ENCODE measurements at regions not wholly inside any gene's neighbourhood (a gene's known extent, or its start where the extent isn't known, plus 50 kb on each side); places are given as distances from the start of the nearest gene placed in this dataset.

DNA sequence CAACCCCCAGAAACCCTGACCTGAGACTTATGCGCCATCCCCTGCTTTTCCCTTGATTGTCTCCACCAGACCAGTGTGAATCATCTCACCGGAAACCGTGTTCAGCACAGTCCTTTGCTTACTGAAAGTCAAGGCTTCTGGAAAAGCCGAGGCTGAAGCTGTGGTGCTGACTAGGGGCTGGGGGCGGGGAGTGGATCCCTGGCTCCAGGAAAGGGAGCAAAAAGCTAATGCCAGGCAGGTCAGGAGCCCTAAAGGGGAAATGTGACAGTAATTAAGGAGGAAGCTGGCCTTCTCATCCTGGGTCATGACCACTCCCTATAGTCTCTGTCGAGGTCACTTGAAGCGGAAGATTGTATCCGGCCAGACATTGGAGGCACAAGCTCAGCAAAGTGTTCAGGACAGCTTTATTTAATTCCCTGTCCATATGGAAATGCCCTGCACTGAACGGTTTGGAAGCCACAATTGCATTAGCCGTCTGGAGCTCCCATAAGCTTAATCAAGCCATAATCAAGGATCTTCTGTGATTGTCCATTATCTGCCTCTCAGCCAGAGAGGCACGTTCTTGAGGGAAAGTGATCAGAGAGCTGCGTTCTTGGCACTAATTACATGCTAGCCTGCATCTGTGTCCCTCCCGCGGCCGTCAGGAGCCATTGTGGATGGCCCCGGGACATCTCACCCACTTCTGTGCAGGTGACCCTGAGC is 403.6 kb downstream of the RRAGC start:
- no peak for DNase-seq (ENCODE audit: low spot score)

DNA sequence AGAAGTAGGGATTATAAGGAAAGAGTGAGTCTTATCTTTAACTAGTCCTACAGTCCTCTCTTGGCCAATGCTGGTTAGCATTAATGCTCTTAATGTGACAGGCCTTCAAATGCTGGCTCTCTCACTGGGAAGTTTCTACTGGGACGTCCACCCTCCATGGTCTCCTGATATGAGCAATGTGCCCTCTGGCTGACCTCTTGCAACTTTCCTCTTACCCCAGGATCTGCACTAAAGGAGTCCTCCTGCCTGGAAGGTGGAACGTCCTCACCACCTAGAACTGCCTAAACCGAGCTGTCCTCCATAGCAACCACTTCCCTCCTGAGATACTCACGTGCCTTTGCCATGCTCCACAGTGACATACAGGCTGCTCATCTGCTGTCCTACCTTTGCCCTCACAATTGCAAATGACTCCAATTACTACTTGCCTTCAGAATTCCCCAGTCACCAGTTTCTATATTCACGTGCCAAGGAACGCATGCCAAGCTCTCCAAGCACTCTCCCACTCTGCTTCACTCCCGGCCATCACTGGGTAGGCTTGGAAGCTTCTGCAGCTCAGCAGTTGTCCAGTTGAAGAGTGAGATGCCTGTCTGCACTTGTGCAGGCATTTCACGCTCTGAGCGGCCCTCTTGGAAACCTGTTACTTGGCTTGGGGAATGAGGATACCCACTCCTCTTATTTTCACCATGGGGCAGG is 404.7 kb downstream of the RRAGC start:
- DNase-seq (ENCODE audit: low spot score) = no peak

DNA sequence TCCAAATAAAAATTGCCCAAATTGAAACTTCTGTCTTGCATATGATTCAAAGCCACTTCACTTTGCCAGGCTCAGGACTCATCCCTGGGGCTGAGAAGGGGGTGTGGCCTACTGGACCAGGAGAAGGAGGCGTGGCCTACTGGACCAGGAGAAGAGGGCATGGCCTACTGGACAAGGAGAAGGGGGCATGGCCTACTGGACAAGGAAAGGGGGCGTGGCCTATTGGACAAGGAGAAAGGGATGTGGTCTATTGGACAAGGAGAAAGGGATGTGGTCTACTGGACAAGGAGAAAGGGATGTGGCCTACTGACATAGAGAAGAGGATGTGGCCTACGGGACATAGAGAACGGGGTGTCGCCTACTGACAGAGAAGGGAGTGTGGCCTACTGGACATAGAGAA is 405.3 kb downstream of the RRAGC start:
- no peak for DNase-seq (ENCODE audit: low spot score)

DNA sequence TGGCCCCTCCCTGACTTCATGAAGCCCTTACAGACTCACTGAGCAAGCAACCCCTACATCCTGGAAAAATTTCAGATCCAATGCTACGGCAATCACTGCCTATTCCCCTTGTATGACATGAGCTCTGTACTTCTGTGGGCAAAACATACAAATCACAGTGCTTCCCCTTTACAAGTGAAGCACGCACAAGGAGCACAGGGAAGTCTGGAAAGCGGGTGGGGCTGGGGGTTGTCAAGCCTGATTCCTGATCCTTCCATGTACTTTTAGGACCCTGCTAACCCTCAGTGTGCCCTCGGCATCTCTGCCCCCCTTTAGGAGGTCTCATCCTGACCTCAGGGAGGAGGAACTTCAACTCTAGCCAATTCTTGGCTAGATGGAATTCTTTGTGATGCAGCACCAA is 405.7 kb upstream of the POU3F1 start:
- DNase-seq (ENCODE audit: low spot score) = no peak

DNA sequence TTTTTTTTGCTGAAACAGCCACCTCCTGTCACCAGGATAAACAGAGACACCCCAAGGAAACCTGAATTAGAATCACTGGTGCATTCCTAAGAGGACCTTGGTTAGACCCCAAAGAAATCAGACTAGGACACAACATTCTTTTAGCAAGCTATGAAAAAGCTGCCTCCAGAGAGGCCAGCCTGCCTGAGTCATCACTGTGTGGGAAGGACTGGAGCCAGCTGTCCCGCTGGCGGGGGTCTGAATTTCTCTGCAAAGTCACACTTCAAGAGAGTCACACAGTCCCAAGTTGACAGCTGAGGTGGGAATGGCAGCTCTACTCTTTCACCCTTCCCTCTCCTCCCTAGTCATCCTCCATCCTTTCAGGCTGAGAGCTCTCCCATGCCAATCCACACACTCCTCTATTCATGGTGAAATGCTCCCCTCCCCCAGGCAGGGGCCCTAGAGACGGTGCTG is 405.0 kb upstream of the POU3F1 start:
- no peak for DNase-seq (ENCODE audit: low spot score)

DNA sequence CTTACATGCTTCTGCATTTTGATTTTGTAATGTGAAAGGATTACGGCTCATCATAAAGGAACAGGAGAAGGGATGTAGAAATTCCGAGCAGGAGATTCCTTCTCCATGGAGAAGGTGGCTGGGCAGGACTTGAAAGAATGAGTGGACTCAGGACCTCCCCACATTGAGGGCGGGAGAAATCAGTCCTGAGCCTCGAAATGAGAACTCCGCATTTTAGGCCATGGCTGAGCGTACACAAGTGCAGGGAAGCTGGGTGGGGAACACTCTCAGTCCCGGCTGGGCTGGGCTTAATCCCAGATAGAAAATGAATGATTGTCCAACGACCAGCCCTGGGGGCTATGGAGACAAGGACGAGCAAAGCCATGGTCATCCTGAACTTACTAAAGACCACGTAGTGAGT is 402.3 kb upstream of the POU3F1 start:
- DNase-seq (ENCODE audit: low spot score) = no peak

DNA sequence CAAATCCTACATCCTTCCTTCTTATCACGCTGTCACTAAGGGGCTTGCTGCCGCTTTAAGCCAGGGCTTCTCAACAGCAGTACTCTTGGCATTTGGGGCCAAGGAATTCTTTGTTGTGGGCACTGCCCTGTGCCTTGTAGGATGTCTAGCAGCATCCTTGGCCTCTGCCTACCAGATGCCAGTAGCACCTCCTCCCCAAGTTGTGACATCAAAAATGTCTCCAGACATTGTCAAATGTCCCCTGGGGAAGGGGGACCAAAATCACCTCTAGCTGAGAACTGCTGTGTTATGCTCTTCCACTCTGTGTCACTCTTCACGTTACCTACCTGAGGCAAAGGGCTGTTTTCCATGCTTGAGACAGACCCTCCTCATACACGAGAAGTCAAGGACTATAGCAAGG is 400.3 kb upstream of the POU3F1 start:
- no peak for DNase-seq (ENCODE audit: low spot score)

DNA sequence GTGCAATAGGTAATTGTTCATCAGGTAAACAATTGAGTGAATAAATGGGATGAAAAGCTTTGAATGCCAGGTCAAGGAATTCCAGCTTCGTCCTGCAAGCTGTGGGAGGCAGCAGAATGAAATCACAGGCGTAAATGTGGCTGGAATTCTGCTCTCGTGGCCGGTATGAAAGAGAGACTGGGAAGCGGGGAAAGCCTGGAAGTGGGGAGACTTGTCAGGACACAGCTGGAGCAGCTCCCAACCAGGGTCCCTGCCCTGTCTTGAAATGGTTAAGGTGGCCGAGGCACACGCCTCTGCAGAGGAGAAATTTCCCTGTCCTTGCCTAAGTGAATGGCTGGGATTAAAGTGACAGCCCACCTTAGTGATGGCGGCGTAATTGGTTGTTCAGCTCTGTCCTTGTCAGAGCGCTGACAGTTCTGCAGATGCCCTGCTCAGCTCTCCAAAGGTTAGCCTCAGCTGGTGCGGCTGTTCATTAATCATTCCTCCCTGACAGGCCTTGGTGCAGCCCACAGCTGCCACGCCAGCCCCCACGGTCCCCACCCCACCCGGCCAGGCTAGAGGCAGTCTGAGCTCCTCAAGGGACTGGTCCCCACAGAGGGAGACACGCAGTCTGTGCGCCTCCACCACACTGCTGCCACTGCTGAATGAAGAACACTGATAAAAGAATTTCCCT is 398.3 kb upstream of the POU3F1 start:
- DNase-seq (ENCODE audit: low spot score) = no peak

DNA sequence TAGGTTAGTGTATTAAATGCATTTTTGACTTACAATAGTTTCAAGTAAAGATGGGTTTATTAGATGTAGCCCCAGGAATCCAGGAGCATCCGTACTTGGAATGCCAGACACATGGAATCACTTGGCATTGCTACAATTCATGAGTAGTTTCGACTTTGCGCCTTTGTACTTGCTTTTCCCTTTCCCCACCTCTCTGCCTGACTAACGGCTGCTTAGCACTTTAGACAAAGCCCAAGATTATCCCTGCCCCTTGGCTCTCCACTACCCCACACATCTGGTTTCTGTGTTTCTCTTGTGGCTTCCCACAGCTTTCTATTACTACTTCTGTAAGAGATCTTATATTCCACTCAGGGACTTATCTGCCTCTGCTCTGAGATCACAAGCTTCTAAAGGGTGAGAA is 397.7 kb upstream of the POU3F1 start:
- no peak for DNase-seq (ENCODE audit: low spot score)

DNA sequence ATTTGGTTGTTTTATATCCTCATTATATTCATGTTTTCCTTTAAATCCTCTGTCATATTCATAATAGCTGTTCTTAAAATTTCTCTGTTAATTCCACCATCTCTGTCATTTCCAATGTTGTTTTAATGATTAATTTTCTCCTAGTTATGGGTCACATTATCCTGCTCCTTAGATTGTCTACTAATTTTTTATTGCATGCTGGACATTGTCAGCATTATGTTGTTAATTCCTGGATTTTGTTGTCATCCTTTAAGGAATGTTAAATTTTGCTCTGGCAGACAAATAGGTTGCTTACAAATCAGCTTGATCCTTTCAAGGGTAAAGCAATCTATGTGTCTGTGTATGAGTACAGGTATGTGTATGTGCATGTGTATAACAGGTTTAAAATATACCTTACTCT is 393.8 kb upstream of the POU3F1 start:
- DNase-seq (ENCODE audit: low spot score) = no peak

DNA sequence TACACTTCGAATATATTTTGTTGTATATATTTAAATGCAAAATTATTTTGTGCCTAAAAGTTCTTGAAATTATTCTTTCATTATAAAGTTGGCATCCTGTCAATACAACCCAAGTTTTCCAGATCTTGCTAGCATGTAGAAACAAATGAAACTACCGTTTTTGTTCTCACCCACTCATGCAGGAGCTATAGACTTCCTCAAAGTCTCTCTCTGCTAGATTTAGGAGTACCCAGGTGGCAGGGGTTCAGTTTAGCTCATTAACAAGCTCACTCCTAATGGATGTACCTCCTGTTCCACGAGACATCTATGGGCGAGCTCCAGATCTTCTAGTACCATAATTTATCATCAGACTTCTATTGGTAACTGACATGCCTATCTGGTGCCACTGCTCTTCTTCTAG is 390.2 kb upstream of the POU3F1 start:
- no peak for DNase-seq (ENCODE audit: low spot score)

DNA sequence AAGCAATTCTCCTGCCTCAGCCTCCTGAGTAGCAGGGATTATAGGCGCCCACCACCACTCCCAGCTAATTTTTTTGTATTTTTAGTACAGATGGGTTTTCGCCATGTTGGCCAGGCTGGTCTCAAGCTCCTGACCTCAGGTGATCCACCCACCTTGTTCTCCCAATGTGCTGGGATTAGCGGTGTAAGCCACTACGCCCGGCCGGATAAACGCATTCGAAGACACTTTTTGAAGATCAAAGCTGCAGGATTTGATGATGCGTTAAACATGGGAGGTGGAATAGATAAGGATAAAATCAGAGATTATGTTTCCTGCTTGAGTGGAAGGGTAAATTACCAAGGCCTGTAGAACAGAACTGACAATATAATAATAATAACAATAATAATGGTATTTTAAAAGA is 389.4 kb upstream of the POU3F1 start:
- no peak for DNase-seq (ENCODE audit: low spot score)

DNA sequence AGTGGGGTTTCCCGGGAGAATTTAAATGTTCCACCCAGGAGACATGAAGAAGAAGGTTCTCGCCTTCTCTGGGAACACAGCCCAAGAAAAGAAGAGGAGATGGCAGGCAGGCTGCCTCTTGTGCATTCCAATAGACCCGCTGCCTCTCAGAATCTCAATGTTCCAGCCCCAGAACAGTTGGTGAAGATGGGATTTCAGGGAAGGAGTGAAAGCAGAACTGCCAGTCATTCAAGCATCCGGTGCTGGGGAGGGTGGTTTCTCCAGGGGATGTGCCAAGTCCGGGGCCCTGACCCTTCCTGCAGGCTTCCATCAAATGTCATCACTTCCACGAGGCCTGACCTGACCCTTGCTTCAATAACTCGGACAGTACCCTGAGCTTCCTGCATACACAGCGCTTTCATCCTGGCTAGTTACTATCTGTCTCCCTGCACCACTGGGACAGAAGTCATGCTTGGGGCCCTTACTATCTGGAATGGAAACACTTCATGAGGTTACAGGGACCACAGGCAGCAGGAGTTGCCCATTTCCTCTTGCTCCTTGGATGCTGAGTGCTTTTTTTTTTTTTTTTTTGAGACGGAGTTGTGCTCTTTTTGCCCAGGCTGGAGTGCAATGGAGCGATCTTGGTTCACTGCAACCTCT is 386.6 kb upstream of the POU3F1 start:
- peak; percentile 41 for DNase-seq (ENCODE audit: low spot score)

DNA sequence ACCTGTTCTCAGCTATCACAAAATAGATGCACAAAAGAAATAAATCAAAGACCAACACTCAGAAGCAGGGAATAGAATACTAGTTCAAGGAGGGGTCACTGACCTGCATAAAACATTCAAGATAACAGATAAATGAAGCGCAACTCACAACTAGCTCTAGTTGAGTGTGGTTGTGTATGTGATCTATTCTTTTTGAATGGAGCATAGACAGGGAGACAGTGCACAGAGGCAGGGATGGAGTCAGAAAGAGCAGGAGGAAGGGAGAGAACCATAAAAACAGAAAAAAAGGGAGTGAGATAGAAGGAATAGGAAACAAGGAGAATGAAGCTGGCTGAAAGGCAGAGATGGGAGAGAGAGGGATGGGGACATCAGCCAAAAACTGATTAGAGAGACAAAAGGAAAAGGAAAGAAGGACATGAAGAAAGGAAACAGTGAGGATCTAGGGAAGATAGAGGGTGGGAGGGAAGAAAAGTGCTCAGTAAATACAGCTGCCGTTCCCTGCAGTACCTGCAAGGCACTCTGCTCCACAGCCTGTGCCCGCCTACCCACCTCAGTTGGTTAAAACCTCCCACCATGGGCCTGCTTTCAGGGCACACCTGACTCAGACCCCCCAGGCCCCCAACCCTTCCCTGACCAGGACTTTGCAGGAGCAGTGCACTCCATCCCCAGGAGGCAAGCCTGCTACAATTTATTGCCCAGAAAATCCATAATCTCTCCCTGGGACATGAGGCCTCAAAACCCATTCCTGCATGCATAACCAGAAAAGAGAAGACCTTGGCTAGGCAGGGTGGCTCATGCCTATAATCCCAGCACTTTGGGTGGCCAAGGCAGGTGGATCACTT is 385.2 kb upstream of the POU3F1 start:
- no peak for DNase-seq (ENCODE audit: low spot score)

DNA sequence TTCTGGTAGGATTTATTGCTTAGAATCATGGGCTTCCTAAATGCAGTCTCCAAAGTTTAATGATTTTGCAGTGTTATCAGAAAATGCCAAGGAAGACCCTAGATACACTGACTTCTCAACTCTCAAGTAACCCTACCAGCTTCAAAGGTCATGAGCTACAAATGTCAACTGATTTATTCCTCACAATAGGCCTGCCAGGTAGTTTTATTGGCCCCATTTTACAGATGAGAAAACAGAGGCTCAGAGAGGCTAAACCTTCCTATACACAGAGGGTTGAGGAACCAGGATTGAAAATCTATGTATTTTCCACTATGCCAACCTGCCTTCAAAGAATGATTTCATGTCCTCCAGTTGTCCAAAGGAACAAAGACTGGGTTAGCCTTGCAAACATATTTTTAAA is 384.4 kb upstream of the POU3F1 start:
- DNase-seq (ENCODE audit: low spot score) = no peak

DNA sequence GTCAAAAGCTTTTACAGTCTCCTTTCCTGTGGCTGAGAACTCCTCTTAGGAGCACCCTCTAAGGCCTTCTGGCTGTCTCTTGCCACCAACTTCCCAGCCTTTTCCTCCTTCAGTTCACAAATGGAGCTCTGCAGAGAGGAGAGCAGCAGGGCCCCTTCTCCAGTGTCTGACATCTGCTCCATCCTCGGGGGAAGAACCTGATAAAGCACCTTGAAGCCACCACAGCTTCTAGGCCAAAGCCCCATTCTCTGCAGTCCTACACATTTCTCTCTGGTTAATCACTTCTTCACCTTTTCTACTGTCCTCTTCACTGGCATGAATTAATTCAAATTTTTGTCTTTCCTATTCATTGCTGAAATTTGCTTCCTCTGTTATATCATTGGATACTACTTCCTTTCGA is 378.1 kb upstream of the POU3F1 start:
- no peak for DNase-seq (ENCODE audit: low spot score)

DNA sequence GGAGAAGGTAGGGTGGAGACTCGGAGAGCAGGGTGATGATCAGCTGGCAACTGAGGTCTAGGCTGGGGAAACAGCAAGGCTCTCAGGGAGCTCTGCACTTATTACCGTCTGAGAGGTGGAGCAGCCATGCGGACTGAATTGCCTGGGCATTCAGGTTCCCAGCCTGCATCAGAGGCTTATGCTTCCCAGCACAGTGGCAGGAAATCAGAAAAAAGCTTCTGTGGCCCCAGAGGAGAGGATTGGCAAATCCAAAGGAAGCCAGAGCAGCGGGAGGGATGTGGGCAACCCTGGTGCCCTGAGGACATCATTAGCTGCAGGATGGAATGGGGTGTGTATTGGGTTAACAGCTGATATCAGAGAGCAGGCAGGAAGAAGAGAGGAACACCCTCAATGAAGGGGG is 374.1 kb upstream of the POU3F1 start:
- DNase-seq (ENCODE audit: low spot score) = no peak

DNA sequence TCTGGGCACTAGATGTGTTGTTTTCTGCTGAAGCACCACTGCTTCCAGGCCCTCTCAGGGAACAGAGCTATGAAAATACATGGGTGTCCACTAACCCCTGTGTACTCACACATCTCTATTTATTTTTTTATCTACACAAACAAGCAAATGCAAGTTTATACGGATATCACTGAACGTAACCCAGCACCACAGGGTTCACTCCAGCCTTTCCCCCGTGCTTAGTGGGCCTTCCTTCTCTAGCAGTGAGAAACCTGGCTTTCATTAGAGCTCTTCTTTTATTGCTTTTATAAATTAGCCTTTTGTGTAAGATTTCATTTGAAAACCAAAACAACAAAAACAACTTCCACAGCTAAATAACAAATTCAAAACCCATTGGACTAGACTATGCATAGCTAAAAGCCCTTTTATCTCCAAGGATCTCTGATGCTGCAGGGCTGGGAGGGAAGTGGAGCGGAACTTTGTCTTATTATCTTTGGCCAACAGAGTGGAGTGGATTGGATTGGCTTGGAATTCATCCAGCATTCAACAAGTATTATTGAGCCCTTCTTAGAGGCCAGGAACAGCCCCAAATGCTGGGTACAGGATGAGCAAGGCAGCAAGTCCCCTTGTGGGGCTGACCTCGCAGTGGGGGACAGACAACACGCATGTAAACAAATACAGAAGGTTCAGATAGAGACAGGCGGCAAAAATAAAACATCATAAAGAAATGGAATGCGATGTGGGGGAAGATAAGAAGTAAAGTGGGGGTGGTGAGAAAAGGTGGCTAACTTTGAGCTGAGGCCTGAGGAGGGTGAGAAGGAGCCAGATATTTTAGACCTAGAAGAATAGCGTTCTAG is 371.8 kb upstream of the POU3F1 start:
- peak; percentile 75 for DNase-seq (ENCODE audit: low spot score)

DNA sequence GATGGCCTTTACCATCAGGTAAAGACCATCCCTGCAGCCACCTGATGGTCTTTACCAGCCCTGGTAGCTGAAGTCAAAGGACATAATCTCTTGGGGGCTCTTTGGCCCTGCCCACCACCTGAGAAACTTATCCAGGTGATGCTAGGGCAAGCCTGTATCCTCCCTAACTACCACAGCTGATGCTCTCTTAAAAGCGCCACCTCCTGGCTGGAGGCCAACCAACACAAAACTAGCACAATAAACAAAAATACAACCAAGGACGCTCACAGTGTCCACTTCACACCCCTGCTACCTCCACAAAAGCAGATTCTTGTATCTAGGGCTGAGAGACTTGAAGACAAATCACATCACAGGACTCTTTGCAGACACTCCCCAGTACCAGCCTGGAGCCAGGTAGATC is 357.1 kb upstream of the POU3F1 start:
- DNase-seq (ENCODE audit: low spot score) = no peak

DNA sequence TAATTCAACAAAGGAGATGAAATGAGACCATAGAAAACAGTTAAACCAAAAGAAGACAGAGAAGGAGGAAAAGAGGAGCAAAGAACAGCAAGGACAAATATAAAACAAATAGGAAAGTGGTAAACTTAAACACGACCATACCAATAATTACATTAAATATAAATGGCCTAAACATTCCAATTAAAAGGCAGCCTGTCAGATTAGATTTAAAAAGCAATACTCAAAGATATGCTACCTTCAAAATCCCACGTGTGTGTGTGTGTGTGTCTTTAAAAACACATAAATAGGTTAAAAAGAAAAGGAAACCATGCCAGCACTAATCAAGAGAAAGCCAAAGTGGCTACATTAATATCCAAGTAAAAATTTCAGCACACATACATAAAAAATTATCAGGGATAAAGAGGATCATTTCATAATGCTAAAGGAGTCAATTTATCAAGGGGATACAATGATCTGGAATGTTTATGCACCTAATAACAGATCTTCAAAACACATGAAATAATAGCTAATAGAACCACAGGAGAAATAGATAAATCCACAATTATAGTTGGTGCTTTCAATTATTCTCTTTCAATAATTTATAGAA is 355.7 kb upstream of the POU3F1 start:
- no peak for DNase-seq (ENCODE audit: low spot score)

DNA sequence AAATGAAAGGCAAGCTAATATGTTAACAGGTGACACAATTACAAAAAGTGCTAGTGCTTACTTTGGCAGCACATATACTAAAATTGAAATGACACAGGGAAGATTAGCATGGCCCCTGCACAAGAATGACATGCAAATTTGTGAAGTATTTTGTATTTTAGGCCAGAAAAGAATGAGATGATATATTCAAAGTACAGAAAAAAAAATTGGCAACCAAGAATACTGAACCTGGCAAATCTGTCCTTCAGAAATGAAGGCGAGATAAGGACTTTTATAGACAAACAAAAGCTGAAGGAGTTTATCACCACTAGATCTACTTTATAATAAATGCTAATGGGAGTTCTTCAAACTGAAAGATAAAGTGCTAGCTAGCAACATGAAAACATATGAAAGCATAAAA is 350.0 kb upstream of the POU3F1 start:
- DNase-seq (ENCODE audit: low spot score) = no peak

Data from putamen (tissue), 1 donor.